ENCODE measurements at regions not wholly inside any gene's neighbourhood (a gene's known extent, or its start where the extent isn't known, plus 50 kb on each side); places are given as distances from the start of the nearest gene placed in this dataset.

- DNase-seq (ENCODE audit: low spot score) (no peak), ATAC-seq (no peak)
- intact Hi-C loops (cut with DNase I), result no loop called here
Measured at GRCh38 chr3:103937094-103937493, 1429.6 kb upstream of the ALCAM start.

- no peak for DNase-seq (ENCODE audit: low spot score)
- intact Hi-C loops (cut with DNase I), result no loop called here
- ATAC-seq, result no peak
Measured at GRCh38 chr3:103947062-103947461, 1419.6 kb upstream of the ALCAM start.

GRCh38 chr3:103949693-103950092 is 1417.0 kb upstream of the ALCAM start:
- DNase-seq (ENCODE audit: low spot score) (no peak), ATAC-seq (no peak)
- intact Hi-C loops (cut with DNase I), result no loop called here

- intact Hi-C loops (cut with DNase I), result no loop called here
- ATAC-seq (no peak), DNase-seq (ENCODE audit: low spot score) (no peak)
Measured at GRCh38 chr3:103950676-103951075, 1416.0 kb upstream of the ALCAM start.

GRCh38 chr3:103953796-103954195 is 1412.9 kb upstream of the ALCAM start:
- intact Hi-C loops (cut with DNase I), result no loop called here
- ATAC-seq, result no peak
- no peak for DNase-seq (ENCODE audit: low spot score)

GRCh38 chr3:103960819-103961218 is 1405.9 kb upstream of the ALCAM start:
- intact Hi-C loops (cut with DNase I), result no loop called here
- ATAC-seq (no peak), DNase-seq (ENCODE audit: low spot score) (no peak)

- DNase-seq (ENCODE audit: low spot score) (no peak), ATAC-seq (no peak)
- intact Hi-C loops (cut with DNase I), result no loop called here
Measured at GRCh38 chr3:103963599-103963998, 1403.1 kb upstream of the ALCAM start.

GRCh38 chr3:103965764-103966163 is 1400.9 kb upstream of the ALCAM start:
- intact Hi-C loops (cut with DNase I), result no loop called here
- ATAC-seq (no peak), DNase-seq (ENCODE audit: low spot score) (no peak)

- DNase-seq (ENCODE audit: low spot score) (no peak), ATAC-seq (no peak)
- intact Hi-C loops (cut with DNase I), result no loop called here
Measured at GRCh38 chr3:103966749-103967148, 1400.0 kb upstream of the ALCAM start.

- ATAC-seq (no peak), DNase-seq (ENCODE audit: low spot score) (no peak)
- intact Hi-C loops (cut with DNase I), result no loop called here
Measured at GRCh38 chr3:103968131-103968530, 1398.6 kb upstream of the ALCAM start.

- intact Hi-C loops (cut with DNase I), result no loop called here
- ATAC-seq (no peak), DNase-seq (ENCODE audit: low spot score) (no peak)
Measured at GRCh38 chr3:103968751-103969150, 1398.0 kb upstream of the ALCAM start.

GRCh38 chr3:103976931-103977339 is 1389.8 kb upstream of the ALCAM start:
- intact Hi-C loops (cut with DNase I), result no loop called here
- DNase-seq (ENCODE audit: low spot score) (no peak), ATAC-seq (no peak)

GRCh38 chr3:103977417-103977816 is 1389.3 kb upstream of the ALCAM start:
- ATAC-seq, result no peak
- intact Hi-C loops (cut with DNase I), result no loop called here
- DNase-seq (ENCODE audit: low spot score), result no peak

GRCh38 chr3:103991461-103992115 is 1375.1 kb upstream of the ALCAM start:
- intact Hi-C loops (cut with DNase I), result no loop called here
- ATAC-seq, result no peak
- DNase-seq (ENCODE audit: low spot score), result no peak

GRCh38 chr3:103992469-103992868 is 1374.2 kb upstream of the ALCAM start:
- intact Hi-C loops (cut with DNase I), result no loop called here
- no peak for DNase-seq (ENCODE audit: low spot score)
- no peak for ATAC-seq

- no peak for ATAC-seq
- DNase-seq (ENCODE audit: low spot score), result no peak
- intact Hi-C loops (cut with DNase I), result no loop called here
Measured at GRCh38 chr3:104004956-104005355, 1361.8 kb upstream of the ALCAM start.

- no peak for DNase-seq (ENCODE audit: low spot score)
- no peak for ATAC-seq
- intact Hi-C loops (cut with DNase I), result no loop called here
Measured at GRCh38 chr3:104005815-104006214, 1360.9 kb upstream of the ALCAM start.

GRCh38 chr3:104018541-104018940 is 1348.2 kb upstream of the ALCAM start:
- intact Hi-C loops (cut with DNase I), result no loop called here
- DNase-seq (ENCODE audit: low spot score), result no peak
- no peak for ATAC-seq

- ATAC-seq (no peak), DNase-seq (ENCODE audit: low spot score) (no peak)
- intact Hi-C loops (cut with DNase I), result no loop called here
Measured at GRCh38 chr3:104031598-104031997, 1335.1 kb upstream of the ALCAM start.

GRCh38 chr3:104032283-104032682 is 1334.4 kb upstream of the ALCAM start:
- ATAC-seq (no peak), DNase-seq (ENCODE audit: low spot score) (no peak)
- intact Hi-C loops (cut with DNase I), result no loop called here

- intact Hi-C loops (cut with DNase I), result no loop called here
- no peak for ATAC-seq
- DNase-seq (ENCODE audit: low spot score), result no peak
Measured at GRCh38 chr3:104040896-104041295, 1325.8 kb upstream of the ALCAM start.
